IPS-NIHi7 (cell line): ENCODE measurements at regions not wholly inside any gene's neighbourhood (a gene's known extent, or its start where the extent isn't known, plus 50 kb on each side); places are given as distances from the start of the nearest gene placed in this dataset.
"Not testable (repeated sequence)": the region's sequence is repeated elsewhere in the genome, so short reads cannot be mapped to it uniquely, and the experiment has no call there.

Experiments used
- DNase-seq: peaks from one replicate; pipeline ENCODE4 v3.0.0; 2012; ENCODE audit warnings: mixed read lengths; ENCODE audit errors: extremely low spot score

- DNase-seq = no peak
Measured at GRCh38 chr2:64743739-64744330, 90.1 kb upstream of the SERTAD2 start.

- DNase-seq = no peak
Measured at GRCh38 chr2:64745562-64745961, 91.8 kb upstream of the SERTAD2 start.

GRCh38 chr2:64747690-64748091 lies 94.0 kb upstream of the SERTAD2 start:
- not testable (repeated sequence) for DNase-seq

GRCh38 chr2:64748147-64748546 lies 94.4 kb upstream of the SERTAD2 start:
- DNase-seq = no peak

- DNase-seq = no peak
Measured at GRCh38 chr2:64748561-64748960, 94.8 kb upstream of the SERTAD2 start.

GRCh38 chr2:64749446-64749845 lies 95.7 kb upstream of the SERTAD2 start:
- no peak for DNase-seq

- peak; percentile 16 for DNase-seq
Measured at GRCh38 chr2:64750001-64750816, 96.5 kb upstream of the SERTAD2 start.

- peak; percentile 97 for DNase-seq
Measured at GRCh38 chr2:64750817-64751285, 97.1 kb upstream of the SERTAD2 start.

GRCh38 chr2:64751286-64752260 lies 97.9 kb upstream of the SERTAD2 start:
- DNase-seq = peak; percentile 30

GRCh38 chr2:64753399-64753798 lies 99.7 kb upstream of the SERTAD2 start:
- no peak for DNase-seq

GRCh38 chr2:64754570-64754969 lies 100.9 kb upstream of the SERTAD2 start:
- no peak for DNase-seq

- no peak for DNase-seq
Measured at GRCh38 chr2:64757126-64757525, 103.4 kb upstream of the SERTAD2 start.

- no peak for DNase-seq
Measured at GRCh38 chr2:64760128-64760527, 106.4 kb upstream of the SERTAD2 start.

- DNase-seq = no peak
Measured at GRCh38 chr2:64762301-64762997, 108.7 kb upstream of the SERTAD2 start.

GRCh38 chr2:64763126-64763525 lies 109.4 kb upstream of the SERTAD2 start:
- no peak for DNase-seq

- DNase-seq = no peak
Measured at GRCh38 chr2:64765160-64765805, 111.6 kb upstream of the SERTAD2 start.

GRCh38 chr2:64766841-64767669 lies 113.3 kb upstream of the SERTAD2 start:
- no peak for DNase-seq

- DNase-seq = peak; percentile 88
Measured at GRCh38 chr2:64767670-64768468, 114.2 kb upstream of the SERTAD2 start.

GRCh38 chr2:64768491-64769005 lies 114.8 kb upstream of the SERTAD2 start:
- DNase-seq = peak; percentile 22
